Keratinocyte (primary cell): ENCODE measurements at regions not wholly inside any gene's neighbourhood (a gene's known extent, or its start where the extent isn't known, plus 50 kb on each side); places are given as distances from the start of the nearest gene placed in this dataset.

ENCODE experiments used
- EZH2 ChIP-seq: IDR thresholded peaks from one replicate; pipeline ENCODE4 v1.6.1; 2012; ENCODE audit warnings: inconsistent platforms, mild to moderate bottlenecking, low read length, moderate library complexity
- TF ChIP-seq, protein P1 (sequence below), 3 experiments: IDR thresholded peaks in 1 of 3; conservative IDR thresholded peaks in 1 of 3; optimal IDR thresholded peaks in 1 of 3; 2 replicates in 2 of 3; 3 replicates in 1 of 3; pipeline versions ENCODE3 to v1.5.1; 2011; ENCODE audit warnings: low read length in 3 of 3, mild to moderate bottlenecking in 3 of 3, moderate library complexity in 2 of 3, control low read depth in 1 of 3, inconsistent platforms in 1 of 3; ENCODE audit not compliant: insufficient read depth in 2 of 3; ENCODE audit errors: extremely low read depth in 1 of 3

DNA sequence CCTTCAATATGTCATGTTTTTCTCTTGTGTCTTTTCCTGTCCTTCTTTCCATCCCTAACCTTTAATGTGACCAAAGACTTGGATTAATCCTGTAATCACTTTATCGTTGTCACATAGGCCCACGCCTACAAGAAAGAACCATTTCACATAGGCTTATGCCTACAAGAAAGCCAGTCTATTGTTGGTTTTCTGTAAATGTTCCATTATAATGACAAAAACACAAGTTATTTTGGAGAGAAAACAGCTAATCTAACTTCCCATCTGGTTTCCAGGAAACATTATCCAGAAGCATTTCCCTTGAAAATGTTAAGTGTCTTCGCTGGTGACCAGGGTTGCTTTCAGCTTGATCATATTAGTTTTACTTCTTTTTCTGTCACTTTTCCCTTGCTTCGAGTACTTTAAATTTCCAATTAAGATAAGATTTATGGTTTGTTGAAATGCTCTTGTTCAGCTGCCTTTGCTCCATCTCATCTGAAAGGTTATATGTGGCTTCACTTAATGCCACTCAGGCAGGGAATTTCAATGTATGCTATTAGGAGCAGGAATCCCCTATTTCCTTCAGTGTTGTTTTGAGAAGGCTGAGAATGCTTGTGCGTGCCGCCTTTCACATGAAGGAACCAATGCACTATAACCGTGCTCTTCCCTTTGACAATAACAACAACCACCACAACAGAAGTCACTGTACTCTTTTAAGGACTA is 708.2 kb downstream of the EFNB2 start:
- TF ChIP-seq, protein P1, sequence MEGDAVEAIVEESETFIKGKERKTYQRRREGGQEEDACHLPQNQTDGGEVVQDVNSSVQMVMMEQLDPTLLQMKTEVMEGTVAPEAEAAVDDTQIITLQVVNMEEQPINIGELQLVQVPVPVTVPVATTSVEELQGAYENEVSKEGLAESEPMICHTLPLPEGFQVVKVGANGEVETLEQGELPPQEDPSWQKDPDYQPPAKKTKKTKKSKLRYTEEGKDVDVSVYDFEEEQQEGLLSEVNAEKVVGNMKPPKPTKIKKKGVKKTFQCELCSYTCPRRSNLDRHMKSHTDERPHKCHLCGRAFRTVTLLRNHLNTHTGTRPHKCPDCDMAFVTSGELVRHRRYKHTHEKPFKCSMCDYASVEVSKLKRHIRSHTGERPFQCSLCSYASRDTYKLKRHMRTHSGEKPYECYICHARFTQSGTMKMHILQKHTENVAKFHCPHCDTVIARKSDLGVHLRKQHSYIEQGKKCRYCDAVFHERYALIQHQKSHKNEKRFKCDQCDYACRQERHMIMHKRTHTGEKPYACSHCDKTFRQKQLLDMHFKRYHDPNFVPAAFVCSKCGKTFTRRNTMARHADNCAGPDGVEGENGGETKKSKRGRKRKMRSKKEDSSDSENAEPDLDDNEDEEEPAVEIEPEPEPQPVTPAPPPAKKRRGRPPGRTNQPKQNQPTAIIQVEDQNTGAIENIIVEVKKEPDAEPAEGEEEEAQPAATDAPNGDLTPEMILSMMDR (optimal IDR thresholded peaks at IDR 0.05 in 1 of 3, IDR thresholded peaks at IDR 0.05 in 1 of 3, conservative IDR thresholded peaks at IDR 0.05 in 1 of 3; ENCODE audit: extremely low read depth in 1 of 3, insufficient read depth in 2 of 3, low read length in 3 of 3) = no peak
- no peak for TF ChIP-seq EZH2
